ENCODE measurements at regions not wholly inside any gene's neighbourhood (a gene's known extent, or its start where the extent isn't known, plus 50 kb on each side); places are given as distances from the start of the nearest gene placed in this dataset.

GRCh38 chr6:119655124-119655523, 305.6 kb upstream of the MAN1A1 start:
- DNase-seq (ENCODE audit: low read depth in 2 of 2): no peak

GRCh38 chr6:119653329-119653728, 303.8 kb upstream of the MAN1A1 start:
- DNase-seq (ENCODE audit: low read depth in 2 of 2): no peak

DNA sequence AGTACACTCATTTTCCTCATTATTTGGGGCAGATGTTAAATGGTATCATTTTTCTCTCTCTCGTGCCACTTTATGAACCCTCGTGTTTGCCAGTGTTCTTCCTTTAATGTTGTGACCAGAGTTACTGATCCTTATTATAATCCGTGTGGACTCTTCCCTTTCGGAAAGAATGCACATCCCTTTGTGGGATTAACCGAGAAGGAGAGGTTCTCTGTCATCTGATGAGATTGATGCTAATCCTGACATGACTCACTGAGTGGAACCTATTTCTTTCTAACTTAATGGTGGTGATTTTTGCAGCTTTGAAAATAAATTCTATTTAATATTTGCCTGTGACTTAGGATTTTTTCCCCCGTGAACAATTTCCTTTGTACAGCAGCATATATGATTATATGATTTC, 300.0 kb upstream of the MAN1A1 start:
- no peak for DNase-seq (ENCODE audit: low read depth in 2 of 2)

DNA sequence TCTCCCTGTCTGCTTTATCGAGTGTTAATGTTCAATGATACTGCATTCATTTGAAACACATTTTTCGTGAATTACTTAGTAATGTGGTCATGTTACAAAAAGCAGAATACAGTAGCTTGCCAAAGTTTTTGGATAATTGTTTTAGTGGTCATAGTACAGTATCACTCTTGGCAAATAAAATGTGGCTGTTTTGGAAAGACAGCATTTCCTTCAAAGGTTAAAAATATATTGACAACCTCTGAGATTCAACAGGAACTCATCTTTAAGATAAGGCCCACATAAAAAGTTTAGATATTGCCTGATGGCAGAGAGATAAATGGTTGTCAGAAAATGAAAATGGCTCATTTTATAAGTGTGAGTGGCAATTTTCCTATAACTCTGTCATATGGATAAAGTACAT, 297.7 kb upstream of the MAN1A1 start:
- no peak for DNase-seq (ENCODE audit: low read depth in 2 of 2)

GRCh38 chr6:119643876-119644275, 294.3 kb upstream of the MAN1A1 start:
- DNase-seq (ENCODE audit: low read depth in 2 of 2): no peak

GRCh38 chr6:119637768-119638167, 288.2 kb upstream of the MAN1A1 start:
- no peak for DNase-seq (ENCODE audit: low read depth in 2 of 2)

GRCh38 chr6:119636060-119636459, 286.5 kb upstream of the MAN1A1 start:
- no peak for DNase-seq (ENCODE audit: low read depth in 2 of 2)

GRCh38 chr6:119633461-119633860, 283.9 kb upstream of the MAN1A1 start:
- no peak for DNase-seq (ENCODE audit: low read depth in 2 of 2)

DNA sequence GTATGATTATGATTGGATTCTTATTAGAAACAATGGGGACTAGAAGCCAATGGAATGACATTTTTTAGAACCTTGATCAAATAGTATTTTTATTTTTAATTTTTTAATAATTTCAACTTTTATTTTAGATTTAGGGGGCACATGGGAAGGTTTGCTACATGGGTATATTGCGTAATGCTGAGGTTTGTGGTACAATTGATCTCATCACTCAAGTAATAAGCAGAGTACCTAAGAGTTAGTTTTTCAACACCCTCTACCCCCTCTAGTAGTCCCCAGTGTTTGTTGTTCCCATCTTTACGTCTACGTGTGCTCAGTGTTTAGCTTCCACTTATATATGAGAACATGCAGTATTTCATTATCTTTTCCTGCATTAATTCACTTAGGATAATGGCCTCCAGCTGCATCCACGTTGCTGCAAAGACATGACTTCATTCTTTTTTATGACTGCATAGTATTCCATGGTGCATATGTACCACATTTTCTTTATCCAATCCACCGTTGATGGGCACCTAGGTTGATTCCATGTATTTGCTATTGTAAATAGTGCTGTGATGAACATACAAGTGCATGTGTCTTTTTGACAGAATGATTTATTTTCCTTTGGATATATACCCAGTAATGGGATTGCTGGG, 281.1 kb upstream of the MAN1A1 start:
- no peak for DNase-seq (ENCODE audit: low read depth in 2 of 2)

GRCh38 chr6:119628691-119629594, 279.4 kb upstream of the MAN1A1 start:
- no peak for DNase-seq (ENCODE audit: low read depth in 2 of 2)

- DNase-seq (ENCODE audit: low read depth in 2 of 2): no peak
These were observed 278.5 kb upstream of the MAN1A1 start for GRCh38 chr6:119627908-119628669.

DNA sequence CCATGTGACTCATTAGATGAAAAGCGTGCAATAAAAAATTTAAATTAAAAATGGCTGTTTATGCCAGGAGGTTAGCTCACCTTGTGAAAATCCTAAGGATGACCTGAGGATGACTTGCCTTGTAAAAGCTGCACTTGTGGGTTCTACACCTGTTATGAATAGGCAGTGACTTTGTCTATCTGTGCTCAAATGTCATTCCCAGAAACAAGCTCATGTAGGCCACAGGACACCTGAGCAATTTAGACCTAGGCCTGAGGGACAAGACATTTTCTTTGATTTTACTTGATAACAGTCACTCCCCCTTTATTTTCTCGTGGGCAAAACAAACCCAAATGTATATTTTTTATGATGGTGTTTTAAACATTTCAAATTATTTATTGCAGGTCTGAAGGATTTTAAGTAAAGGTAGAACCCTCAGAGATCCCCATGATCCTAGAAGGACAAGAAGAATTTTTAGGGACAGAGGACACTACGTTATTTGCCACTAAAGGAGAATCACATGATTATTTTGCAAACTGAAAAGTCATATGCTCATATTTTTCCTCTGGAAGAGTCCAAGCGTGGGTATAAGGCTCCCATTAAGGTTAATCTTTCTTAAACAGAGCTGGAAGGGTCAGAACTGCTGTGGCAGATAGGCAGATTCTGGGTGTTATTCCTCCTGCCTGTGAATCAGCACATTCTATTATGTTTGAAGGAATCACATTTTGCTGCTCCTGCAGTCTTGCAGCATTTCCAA, 277.5 kb upstream of the MAN1A1 start:
- DNase-seq (ENCODE audit: low read depth in 2 of 2): no peak

GRCh38 chr6:119620846-119621555, 271.4 kb upstream of the MAN1A1 start:
- DNase-seq (ENCODE audit: low read depth in 2 of 2): no peak

DNA sequence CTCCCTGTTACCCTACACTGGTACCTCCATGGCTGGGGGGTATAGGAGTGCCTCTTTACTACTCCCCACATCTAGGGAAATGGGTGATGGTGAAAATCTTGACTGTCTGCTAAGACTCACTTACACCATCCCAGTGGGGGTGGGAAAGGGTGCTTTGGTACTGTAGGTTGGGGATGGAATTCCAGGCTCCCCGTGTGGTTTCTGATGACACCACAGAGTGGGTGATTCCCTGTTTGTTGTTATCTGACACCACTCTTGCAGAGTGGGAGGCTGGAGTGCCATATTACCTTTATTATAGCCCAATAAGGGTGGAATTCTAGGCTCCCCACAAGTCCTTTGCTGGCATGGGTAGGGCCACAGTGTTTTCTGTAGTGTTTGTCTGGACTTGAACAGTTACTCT, 264.6 kb upstream of the MAN1A1 start:
- no peak for DNase-seq (ENCODE audit: low read depth in 2 of 2)

DNA sequence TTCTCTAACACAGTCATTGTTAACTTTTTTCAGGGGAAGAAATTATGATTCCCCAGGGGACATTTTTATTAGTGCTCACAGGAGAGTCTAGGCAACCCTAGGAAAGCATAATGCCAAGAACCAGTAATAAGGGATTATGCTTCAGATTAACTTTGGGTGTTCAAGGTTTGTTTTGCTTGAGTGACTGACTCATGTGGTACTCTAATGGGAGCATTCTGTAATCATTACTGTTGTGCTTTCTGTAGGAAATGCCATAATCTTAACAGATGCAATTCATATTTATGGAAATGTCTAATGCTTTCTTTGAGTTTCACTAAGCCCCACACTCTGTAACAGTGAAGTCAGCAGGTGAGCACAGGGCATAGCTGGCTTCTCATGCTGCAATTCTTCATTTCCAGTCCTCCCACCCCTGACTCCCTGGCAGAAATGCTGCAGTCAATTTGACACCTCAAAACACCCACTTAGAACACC, 263.4 kb upstream of the MAN1A1 start:
- DNase-seq (ENCODE audit: low read depth in 2 of 2): no peak

DNA sequence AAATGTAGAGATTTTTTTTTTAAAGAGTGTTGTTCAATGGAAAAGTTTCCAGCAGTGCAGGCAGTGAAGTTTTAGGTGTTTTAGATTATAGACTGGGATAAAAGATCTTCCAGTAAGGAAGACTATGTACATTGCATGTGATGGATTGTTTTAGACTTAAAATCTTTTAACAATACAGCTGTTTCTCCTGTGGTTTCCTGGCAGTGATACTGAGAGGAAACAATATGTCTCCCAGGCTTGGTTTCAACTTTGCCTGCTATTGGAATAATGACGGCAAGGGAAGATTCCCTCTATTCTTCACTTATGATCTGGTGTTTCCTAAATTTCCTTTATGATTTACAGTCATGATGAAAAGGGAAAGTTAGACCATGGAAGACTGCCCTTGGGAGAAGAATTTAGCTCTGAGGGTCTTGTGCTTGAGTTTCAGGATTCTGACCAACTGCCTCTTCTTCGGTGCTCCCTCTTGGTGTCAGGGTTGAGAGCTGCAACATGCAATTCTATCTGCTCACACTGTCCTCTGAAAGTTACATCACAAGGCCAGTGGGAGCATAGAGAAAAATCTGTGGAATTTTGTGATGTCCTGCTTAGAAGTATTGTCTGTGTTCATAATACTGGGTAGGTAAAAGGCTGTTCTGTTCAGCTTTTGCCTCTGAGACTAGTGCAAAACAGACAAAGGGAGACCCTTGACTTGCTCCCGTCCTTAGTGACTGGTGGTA, 262.8 kb upstream of the MAN1A1 start:
- no peak for DNase-seq (ENCODE audit: low read depth in 2 of 2)

DNA sequence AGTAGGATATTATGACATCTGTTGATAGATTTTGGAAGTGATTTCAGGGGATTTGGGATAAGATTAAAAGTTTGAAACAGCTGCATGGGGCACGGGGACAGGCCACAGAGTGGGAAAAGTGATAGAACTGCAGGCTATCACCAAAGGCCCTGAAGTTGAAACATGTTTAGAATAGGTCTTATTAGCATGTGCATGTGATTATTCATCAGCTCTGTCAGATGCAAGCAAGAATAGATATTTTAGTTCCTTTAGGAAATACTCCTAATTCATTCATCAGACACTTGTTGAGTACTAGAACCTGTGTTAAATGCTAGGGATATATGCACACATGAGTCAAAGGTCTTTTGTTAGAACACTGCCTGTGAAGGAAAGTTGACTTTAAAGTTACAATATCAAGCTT, 261.2 kb upstream of the MAN1A1 start:
- no peak for DNase-seq (ENCODE audit: low read depth in 2 of 2)

DNA sequence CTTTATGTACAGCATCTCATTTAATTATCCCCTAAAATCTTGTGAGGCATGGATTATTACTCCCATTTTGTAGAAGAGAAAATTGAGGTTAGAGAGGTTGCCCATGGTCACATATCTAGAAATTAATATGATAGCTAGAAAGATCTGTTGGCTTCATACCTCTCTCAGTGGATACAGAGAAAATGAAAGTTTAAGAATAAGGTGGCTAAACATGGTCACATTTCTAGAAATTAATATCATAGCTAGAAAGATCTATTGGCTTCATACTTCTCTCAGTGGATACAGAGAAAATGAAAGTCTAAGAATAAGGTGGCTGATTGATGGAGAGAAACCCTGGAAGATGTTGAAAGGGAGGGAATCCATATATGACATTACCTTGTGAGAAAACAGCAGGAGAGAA, 260.7 kb upstream of the MAN1A1 start:
- no peak for DNase-seq (ENCODE audit: low read depth in 2 of 2)

DNA sequence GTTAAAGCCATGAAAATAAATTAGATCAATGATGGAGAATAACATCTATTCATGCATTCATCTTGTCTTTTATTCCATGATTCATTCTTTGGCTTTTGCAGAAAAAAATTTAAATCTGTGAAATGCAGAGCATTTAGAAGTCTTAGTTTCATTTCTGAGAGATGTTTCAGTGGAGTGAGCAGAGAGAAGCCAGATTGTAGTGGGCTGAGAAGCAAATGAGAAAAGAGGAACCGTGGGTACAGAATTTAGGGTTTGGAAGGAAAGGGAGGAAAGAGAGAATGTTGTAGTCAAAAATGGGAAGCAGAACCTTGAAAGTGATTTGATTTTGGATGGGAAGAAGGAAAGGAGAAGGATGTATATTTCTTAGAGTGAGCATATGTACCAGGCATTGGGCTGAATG, 260.3 kb upstream of the MAN1A1 start:
- DNase-seq (ENCODE audit: low read depth in 2 of 2): no peak

GRCh38 chr6:119608994-119609393, 259.4 kb upstream of the MAN1A1 start:
- no peak for DNase-seq (ENCODE audit: low read depth in 2 of 2)

Data from stimulated activated CD8-positive, alpha-beta memory T cell treated with anti-CD3 and anti-CD28 coated beads, Interleukin-2, amount 100 ng/mL, for 1 hour (primary cell).